ENCODE measurements at regions not wholly inside any gene's neighbourhood (a gene's known extent, or its start where the extent isn't known, plus 50 kb on each side); places are given as distances from the start of the nearest gene placed in this dataset.
A peak's percentile ranks its signal among the peaks of the same experiment; 100 is the strongest.
"Not testable (repeated sequence)": the region's sequence is repeated elsewhere in the genome, so short reads cannot be mapped to it uniquely, and the experiment has no call there.

DNA sequence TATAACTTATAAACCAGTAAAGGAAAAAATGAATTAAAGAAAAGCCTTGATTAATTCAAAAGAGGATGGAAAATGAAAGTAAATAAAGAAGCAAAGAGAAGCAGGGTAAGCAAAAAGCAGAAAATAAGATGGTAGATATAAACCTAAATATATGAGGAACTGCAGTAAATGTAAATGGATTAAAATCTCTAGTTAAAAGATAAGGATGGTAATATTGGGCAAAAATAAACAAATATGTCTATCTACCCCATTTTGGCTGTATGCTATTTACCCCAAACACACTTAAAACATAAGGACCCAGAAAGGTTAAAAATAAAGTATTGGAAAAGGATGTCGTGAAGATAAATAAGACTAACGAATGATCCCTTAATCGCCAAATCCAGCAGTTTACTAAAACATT is 161.9 kb downstream of the FOXD2 start:
- Mint-ChIP-seq H3K27ac (ENCODE audit: unreplicated experiment) (no peak overlapping the region), H3K36me3 (ENCODE audit: unreplicated experiment) (no peaks in the 10 kb centered on the region), H3K4me1 (ENCODE audit: unreplicated experiment) (no peaks in the 10 kb centered on the region), H3K4me3 (ENCODE audit: unreplicated experiment) (no peak overlapping the region), H3K9me3 (ENCODE audit: unreplicated experiment) (peaks cover 27% of the 10 kb centered on the region), H3K27me3 (ENCODE audit: unreplicated experiment) (peaks cover 9% of the 10 kb centered on the region)
- no peak for DNase-seq (ENCODE audit: extremely low spot score, unreplicated experiment)
- TF ChIP-seq, protein P1, sequence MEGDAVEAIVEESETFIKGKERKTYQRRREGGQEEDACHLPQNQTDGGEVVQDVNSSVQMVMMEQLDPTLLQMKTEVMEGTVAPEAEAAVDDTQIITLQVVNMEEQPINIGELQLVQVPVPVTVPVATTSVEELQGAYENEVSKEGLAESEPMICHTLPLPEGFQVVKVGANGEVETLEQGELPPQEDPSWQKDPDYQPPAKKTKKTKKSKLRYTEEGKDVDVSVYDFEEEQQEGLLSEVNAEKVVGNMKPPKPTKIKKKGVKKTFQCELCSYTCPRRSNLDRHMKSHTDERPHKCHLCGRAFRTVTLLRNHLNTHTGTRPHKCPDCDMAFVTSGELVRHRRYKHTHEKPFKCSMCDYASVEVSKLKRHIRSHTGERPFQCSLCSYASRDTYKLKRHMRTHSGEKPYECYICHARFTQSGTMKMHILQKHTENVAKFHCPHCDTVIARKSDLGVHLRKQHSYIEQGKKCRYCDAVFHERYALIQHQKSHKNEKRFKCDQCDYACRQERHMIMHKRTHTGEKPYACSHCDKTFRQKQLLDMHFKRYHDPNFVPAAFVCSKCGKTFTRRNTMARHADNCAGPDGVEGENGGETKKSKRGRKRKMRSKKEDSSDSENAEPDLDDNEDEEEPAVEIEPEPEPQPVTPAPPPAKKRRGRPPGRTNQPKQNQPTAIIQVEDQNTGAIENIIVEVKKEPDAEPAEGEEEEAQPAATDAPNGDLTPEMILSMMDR (IDR thresholded peaks at IDR 0.05), result no peak

DNA sequence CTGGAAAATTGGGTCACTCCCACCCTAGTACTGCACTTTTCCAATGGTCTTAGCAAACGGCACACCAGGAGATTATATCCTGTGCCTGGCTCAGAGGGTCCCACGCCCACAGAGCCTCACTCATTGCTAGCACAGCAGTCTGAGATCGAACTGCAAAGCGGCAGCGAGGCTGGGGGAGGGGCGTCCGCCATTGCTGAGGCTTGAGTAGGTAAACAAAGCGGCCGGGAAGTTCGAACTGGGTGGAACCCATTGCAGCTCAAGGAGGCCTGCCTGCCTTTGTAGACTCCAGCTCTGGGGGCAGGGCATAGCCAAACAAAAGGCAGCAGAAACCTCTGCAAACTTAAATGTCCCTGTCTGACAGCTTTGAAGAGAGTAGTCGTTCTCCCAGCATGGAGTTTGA is 164.6 kb downstream of the FOXD2 start:
- H3K4me3 Mint-ChIP-seq (ENCODE audit: unreplicated experiment); H3K36me3 Mint-ChIP-seq (ENCODE audit: unreplicated experiment); H3K4me1 Mint-ChIP-seq (ENCODE audit: unreplicated experiment); H3K27ac Mint-ChIP-seq (ENCODE audit: unreplicated experiment): not testable (repeated sequence)
- Mint-ChIP-seq H3K9me3 (ENCODE audit: unreplicated experiment) (peaks cover 27% of the 10 kb centered on the region), H3K27me3 (ENCODE audit: unreplicated experiment) (peaks cover 11% of the 10 kb centered on the region)
- DNase-seq (ENCODE audit: extremely low spot score, unreplicated experiment), result peak; percentile 78

DNA sequence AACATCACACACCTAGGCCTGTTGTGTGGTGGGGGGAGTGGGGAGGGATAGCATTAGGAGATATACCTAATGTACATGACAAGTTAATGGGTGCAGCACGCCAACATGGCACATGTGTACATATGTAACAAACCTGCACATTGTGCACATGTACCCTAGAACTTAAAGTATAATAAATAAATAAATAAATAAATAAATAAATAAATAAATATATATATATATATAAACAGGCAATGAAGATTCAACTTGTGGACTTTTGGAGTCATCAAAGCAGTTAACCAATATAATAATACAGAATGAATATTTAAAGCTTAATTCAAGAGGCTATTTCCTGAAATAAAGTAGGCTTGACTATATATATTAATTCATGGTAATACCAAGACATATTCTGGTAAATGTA is 167.0 kb downstream of the FOXD2 start:
- peaks cover 18% of the 10 kb centered on the region for H3K9me3 Mint-ChIP-seq (ENCODE audit: unreplicated experiment)

DNA sequence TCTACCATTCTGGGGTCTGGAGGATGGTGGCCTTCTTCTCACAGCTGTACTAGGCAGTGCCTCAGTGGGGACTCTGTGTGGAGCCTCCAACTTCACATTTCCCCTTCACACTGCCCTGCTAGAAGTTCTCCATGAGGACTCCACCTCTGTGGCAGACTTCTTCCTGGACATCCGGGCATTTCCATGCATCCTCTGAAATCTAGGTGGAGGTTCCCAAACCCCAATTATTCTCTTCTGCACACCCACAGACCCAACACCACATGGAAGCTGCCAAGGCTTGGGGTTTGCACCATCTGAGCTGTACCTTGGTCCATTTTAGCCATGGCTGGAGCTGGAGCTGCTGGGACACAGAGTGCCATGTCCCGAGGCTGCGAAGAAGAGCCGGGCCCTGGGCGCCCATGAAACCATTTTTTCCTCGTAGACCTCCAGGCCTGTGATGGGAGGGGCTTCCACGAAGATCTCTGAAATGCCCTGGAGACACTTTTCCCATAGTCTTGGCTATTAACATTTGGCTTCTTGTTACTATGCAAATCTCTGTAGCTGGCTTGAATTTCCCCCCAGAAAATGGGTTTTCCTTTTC is 170.5 kb downstream of the FOXD2 start:
- Mint-ChIP-seq H3K36me3 (ENCODE audit: unreplicated experiment) (no peaks in the 10 kb centered on the region), H3K9me3 (ENCODE audit: unreplicated experiment) (no peaks in the 10 kb centered on the region), H3K4me1 (ENCODE audit: unreplicated experiment) (no peaks in the 10 kb centered on the region), H3K27me3 (ENCODE audit: unreplicated experiment) (peaks cover 29% of the 10 kb centered on the region), H3K27ac (ENCODE audit: unreplicated experiment) (no peak overlapping the region), H3K4me3 (ENCODE audit: unreplicated experiment) (no peak overlapping the region)
- TF ChIP-seq, protein P1 (IDR thresholded peaks at IDR 0.05), result no peak
- peak; percentile 54 for DNase-seq (ENCODE audit: extremely low spot score, unreplicated experiment)

More for the DNA sequence above, 167.0 kb downstream of the FOXD2 start:
- H3K4me3 Mint-ChIP-seq (ENCODE audit: unreplicated experiment); H3K36me3 Mint-ChIP-seq (ENCODE audit: unreplicated experiment); H3K27ac Mint-ChIP-seq (ENCODE audit: unreplicated experiment); H3K4me1 Mint-ChIP-seq (ENCODE audit: unreplicated experiment): not testable (repeated sequence)
- H3K27me3 Mint-ChIP-seq (ENCODE audit: unreplicated experiment), result peaks cover 15% of the 10 kb centered on the region
- peak; percentile 13 for DNase-seq (ENCODE audit: extremely low spot score, unreplicated experiment)

DNA sequence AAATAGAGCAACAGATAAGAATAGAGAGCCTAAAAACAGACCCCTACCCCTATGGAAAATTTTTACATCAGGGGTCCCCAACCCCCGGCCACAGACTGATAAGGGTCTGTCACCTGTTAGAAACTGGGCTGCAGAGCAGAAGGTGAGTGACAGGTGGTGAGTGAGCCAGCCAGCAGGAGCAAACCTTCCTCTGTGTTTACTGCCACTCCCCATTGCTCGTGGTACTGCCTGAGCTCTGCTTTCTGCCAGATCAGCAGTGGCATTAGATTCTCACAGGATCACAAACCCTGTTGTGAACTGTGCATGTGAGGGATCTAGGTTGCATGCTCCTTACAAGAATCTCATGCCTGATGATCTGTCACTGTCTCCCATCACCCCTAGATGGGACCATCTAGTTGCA is 174.1 kb downstream of the FOXD2 start:
- Mint-ChIP-seq H3K27me3 (ENCODE audit: unreplicated experiment) (peaks cover 34% of the 10 kb centered on the region), H3K9me3 (ENCODE audit: unreplicated experiment) (no peaks in the 10 kb centered on the region), H3K4me3 (ENCODE audit: unreplicated experiment) (no peak overlapping the region), H3K36me3 (ENCODE audit: unreplicated experiment) (no peaks in the 10 kb centered on the region), H3K27ac (ENCODE audit: unreplicated experiment) (no peak overlapping the region), H3K4me1 (ENCODE audit: unreplicated experiment) (no peaks in the 10 kb centered on the region)
- TF ChIP-seq, protein P1 (IDR thresholded peaks at IDR 0.05), result no peak
- peak; percentile 21 for DNase-seq (ENCODE audit: extremely low spot score, unreplicated experiment)

DNA sequence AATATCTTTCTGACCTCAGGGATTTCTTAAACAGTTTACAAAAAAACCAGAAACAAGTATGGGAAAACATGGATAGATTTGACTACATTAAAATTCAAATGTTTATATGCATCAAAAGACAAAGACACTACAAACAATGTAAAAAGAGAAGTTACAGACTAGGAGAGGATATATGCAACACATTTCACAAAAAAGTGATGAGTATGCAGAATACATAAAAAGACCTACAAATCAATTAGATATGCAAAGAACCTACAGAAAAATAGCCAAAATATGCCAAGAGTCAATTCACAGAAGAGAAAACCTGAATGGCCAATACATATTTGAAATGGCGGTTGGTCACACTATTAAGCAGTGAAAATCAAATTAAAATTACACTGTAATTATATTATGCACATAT is 175.0 kb downstream of the FOXD2 start:
- H3K9me3 Mint-ChIP-seq (ENCODE audit: unreplicated experiment), result no peaks in the 10 kb centered on the region
- no peak for DNase-seq (ENCODE audit: extremely low spot score, unreplicated experiment)
- no peaks in the 10 kb centered on the region for H3K4me1 Mint-ChIP-seq (ENCODE audit: unreplicated experiment)
- TF ChIP-seq, protein P1 (IDR thresholded peaks at IDR 0.05), result no peak
- no peak overlapping the region for H3K4me3 Mint-ChIP-seq (ENCODE audit: unreplicated experiment)
- H3K27ac Mint-ChIP-seq (ENCODE audit: unreplicated experiment), result no peak overlapping the region
- H3K27me3 Mint-ChIP-seq (ENCODE audit: unreplicated experiment), result peaks cover 34% of the 10 kb centered on the region
- no peaks in the 10 kb centered on the region for H3K36me3 Mint-ChIP-seq (ENCODE audit: unreplicated experiment)
